ENCODE measurements at regions not wholly inside any gene's neighbourhood (a gene's known extent, or its start where the extent isn't known, plus 50 kb on each side); places are given as distances from the start of the nearest gene placed in this dataset.

- no peak for TF ChIP-seq CTCF (IDR thresholded peaks at IDR 0.05)
- TF ChIP-seq POLR2A (IDR thresholded peaks at IDR 0.05), result no peak
These were observed 1344.5 kb upstream of the CHAC2 start for GRCh38 chr2:52423111-52423510.
